ENCODE measurements at regions not wholly inside any gene's neighbourhood (a gene's known extent, or its start where the extent isn't known, plus 50 kb on each side); places are given as distances from the start of the nearest gene placed in this dataset.

DNA sequence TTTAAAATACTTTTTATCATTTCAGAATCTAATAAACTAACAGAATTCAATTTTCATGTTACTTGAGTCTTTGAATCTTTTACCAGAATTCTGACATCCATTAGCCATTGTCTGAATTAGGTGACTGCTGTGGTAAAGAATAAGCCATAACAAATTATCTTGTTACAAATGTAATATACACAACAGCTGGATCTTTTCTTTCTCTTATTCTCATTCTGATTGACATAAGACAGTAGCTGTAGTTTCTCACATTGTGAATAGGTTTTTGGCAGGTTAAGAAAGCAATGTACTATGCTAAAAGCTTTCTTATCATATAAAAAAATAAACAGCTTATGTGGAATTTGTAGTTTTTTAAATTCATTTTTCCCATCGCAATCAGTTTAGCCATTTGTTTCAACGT is 734.0 kb upstream of the PCDH9 start:
- no peaks in the 10 kb centered on the region for H3K9me3 ChIP-seq (ENCODE audit: control insufficient read depth, insufficient read depth, low read depth, low read length)
- H3K36me3 ChIP-seq (ENCODE audit: control insufficient read depth in 2 of 2, insufficient read depth in 1 of 2, low read length in 2 of 2) = no peaks in the 10 kb centered on the region
- no peak overlapping the region for H3K27ac ChIP-seq (ENCODE audit: extremely low read depth, low read depth, low read length)
- H3K4me3 ChIP-seq (ENCODE audit: low read depth, low read length) = no peak overlapping the region
- ChIA-PET CTCF (no interaction called here), POLR2A (no interaction called here)
- no peak for TF ChIP-seq ZFP69B (tag by site-specific recombination; IDR thresholded peaks at IDR 0.05)
- TF ChIP-seq PRDM1 (tag by site-specific recombination; IDR thresholded peaks at IDR 0.05) = no peak
- no peak for TF ChIP-seq ZNF768 (tag by site-specific recombination; IDR thresholded peaks at IDR 0.05)
- no peak for TF ChIP-seq ZNF580 (tag by site-specific recombination; IDR thresholded peaks at IDR 0.05)
- no peak for TF ChIP-seq ZNF692 (tag by site-specific recombination; IDR thresholded peaks at IDR 0.05)
- TF ChIP-seq, protein P1, sequence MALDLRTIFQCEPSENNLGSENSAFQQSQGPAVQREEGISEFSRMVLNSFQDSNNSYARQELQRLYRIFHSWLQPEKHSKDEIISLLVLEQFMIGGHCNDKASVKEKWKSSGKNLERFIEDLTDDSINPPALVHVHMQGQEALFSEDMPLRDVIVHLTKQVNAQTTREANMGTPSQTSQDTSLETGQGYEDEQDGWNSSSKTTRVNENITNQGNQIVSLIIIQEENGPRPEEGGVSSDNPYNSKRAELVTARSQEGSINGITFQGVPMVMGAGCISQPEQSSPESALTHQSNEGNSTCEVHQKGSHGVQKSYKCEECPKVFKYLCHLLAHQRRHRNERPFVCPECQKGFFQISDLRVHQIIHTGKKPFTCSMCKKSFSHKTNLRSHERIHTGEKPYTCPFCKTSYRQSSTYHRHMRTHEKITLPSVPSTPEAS (tag by site-specific recombination; IDR thresholded peaks at IDR 0.05) = no peak
- TF ChIP-seq ZNF514 (tag by site-specific recombination; IDR thresholded peaks at IDR 0.05) = no peak
- H3K4me1 ChIP-seq (ENCODE audit: control insufficient read depth, insufficient read depth, low read length) = no peaks in the 10 kb centered on the region

DNA sequence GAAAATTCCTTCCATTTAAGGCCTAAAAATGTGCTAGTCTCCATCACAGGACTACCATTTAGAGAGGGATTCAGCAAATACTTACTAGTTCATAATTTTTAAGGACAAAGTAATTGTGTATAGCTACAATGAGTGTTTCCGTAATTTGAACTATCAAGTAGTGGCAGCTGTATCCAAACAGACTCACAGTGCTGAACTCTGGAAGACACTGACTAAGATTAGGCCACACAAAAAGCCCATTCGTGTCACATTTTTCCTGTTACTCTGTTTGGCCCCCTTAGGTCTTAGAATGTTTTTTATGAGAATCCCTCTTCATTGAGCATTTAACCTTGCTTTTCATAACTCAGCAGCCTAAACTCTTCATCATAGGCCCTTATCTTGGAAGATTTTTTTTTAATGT is 731.2 kb upstream of the PCDH9 start:
- POLR2A ChIA-PET = no interaction called here
- Histone ChIP-seq H3K9me3 (ENCODE audit: control insufficient read depth, insufficient read depth, low read depth, low read length) (no peaks in the 10 kb centered on the region), H3K36me3 (ENCODE audit: control insufficient read depth in 2 of 2, insufficient read depth in 1 of 2, low read length in 2 of 2) (no peaks in the 10 kb centered on the region), H3K4me1 (ENCODE audit: control insufficient read depth, insufficient read depth, low read length) (no peaks in the 10 kb centered on the region), H3K27ac (ENCODE audit: extremely low read depth, low read depth, low read length) (no peak overlapping the region), H3K4me3 (ENCODE audit: low read depth, low read length) (no peak overlapping the region)
- CTCF ChIA-PET = no interaction called here
- TF ChIP-seq, protein P1 (tag by site-specific recombination; IDR thresholded peaks at IDR 0.05) = no peak
- no peak for TF ChIP-seq ZBTB44 (tag by site-specific recombination; IDR thresholded peaks at IDR 0.05)

- CTCF ChIA-PET = no interaction called here
- H3K36me3 ChIP-seq (ENCODE audit: control insufficient read depth in 2 of 2, insufficient read depth in 1 of 2, low read length in 2 of 2) = no peaks in the 10 kb centered on the region
Measured at GRCh38 chr13:67951431-67951830, 721.3 kb upstream of the PCDH9 start.

DNA sequence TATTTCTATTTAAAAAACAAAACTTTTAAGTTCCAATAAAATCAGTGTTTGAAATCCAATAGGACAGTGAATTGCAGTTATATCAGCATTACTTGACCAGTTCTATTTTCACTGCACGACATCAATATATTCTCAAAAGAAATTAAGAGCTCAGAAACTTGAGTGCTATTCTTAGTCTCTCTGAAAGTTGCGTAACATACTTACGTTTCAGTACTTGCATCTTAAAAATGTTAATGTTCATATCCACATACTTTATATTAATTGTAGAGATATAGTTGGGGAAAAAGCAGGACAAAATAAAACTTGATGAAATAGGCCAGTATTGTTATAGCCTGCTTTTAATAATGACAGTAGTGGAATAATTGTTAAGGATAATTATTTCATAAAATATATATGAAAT is 720.5 kb upstream of the PCDH9 start:
- Histone ChIP-seq H3K36me3 (ENCODE audit: control insufficient read depth in 2 of 2, insufficient read depth in 1 of 2, low read length in 2 of 2) (no peaks in the 10 kb centered on the region), H3K9me3 (ENCODE audit: control insufficient read depth, insufficient read depth, low read depth, low read length) (no peaks in the 10 kb centered on the region), H3K27ac (ENCODE audit: extremely low read depth, low read depth, low read length) (no peak overlapping the region), H3K4me1 (ENCODE audit: control insufficient read depth, insufficient read depth, low read length) (no peaks in the 10 kb centered on the region), H3K4me3 (ENCODE audit: low read depth, low read length) (no peak overlapping the region)
- ChIA-PET POLR2A (no interaction called here), CTCF (no interaction called here)
- TF ChIP-seq AEBP2 (tag by site-specific recombination; IDR thresholded peaks at IDR 0.05; ENCODE audit: borderline replicate concordance) (no peak), ZNF214 (tag by site-specific recombination; IDR thresholded peaks at IDR 0.05; ENCODE audit: borderline replicate concordance) (no peak), BCL6B (tag by site-specific recombination; IDR thresholded peaks at IDR 0.05) (no peak), ZNF473 (tag by site-specific recombination; IDR thresholded peaks at IDR 0.05) (no peak), ZNF747 (tag by site-specific recombination; IDR thresholded peaks at IDR 0.05) (no peak)

More at GRCh38 chr13:67951431-67951830, 721.3 kb upstream of the PCDH9 start:
- no peaks in the 10 kb centered on the region for H3K4me1 ChIP-seq (ENCODE audit: control insufficient read depth, insufficient read depth, low read length)
- TF ChIP-seq ZNF629 (tag by site-specific recombination; IDR thresholded peaks at IDR 0.05) (no peak), ZNF785 (tag by site-specific recombination; IDR thresholded peaks at IDR 0.05) (no peak)
- H3K27ac ChIP-seq (ENCODE audit: extremely low read depth, low read depth, low read length) = no peak overlapping the region
- no peak overlapping the region for H3K4me3 ChIP-seq (ENCODE audit: low read depth, low read length)
- H3K9me3 ChIP-seq (ENCODE audit: control insufficient read depth, insufficient read depth, low read depth, low read length) = no peaks in the 10 kb centered on the region
- POLR2A ChIA-PET = no interaction called here
